Hepatocyte (in vitro differentiated cells): ENCODE measurements at regions not wholly inside any gene's neighbourhood (a gene's known extent, or its start where the extent isn't known, plus 50 kb on each side); places are given as distances from the start of the nearest gene placed in this dataset.

Experiments
- EZH2 ChIP-seq: fragments of 200-600 bp; sonication (generic); IDR thresholded peaks from 2 replicates; pipeline ENCODE4 v1.6.1; 2016; ENCODE audit warnings: antibody characterized with exemption, mild to moderate bottlenecking, borderline replicate concordance
- EZH2phosphoT487 ChIP-seq: fragments of 200-600 bp; sonication (generic); IDR thresholded peaks from one replicate; pipeline ENCODE4 v1.6.1; 2018; ENCODE audit warnings: antibody characterized with exemption, mild to moderate bottlenecking, low read depth, moderate library complexity; ENCODE audit not compliant: unreplicated experiment, severe bottlenecking
- TF ChIP-seq, protein P1 (sequence below): fragments of 200-600 bp; sonication (generic); IDR thresholded peaks from 2 replicates; pipeline ENCODE4 v1.5.1; 2016; ENCODE audit warnings: antibody characterized with exemption, mild to moderate bottlenecking; ENCODE audit not compliant: poor library complexity

DNA sequence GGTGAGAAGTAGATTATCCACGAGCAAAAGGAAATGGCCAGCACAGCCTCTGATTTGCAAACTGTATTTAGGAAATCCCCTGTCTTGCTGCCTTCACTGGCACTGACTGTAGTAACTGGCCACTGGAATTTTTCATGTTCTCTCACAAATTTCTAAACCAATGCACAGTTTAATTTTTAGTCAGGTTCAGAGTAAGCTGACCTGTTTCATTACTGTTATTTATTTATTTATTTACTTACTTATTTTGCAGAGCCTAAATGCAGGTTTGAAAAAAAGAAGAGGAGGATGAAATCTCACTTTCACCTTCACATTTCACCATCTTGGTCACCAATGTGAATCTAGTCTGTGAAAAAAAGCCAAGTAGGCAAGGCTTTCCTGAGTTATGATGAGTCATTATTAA is 291.0 kb downstream of the PLOD2 start:
- TF ChIP-seq EZH2 (no peak), EZH2phosphoT487 (no peak)
- TF ChIP-seq, protein P1, sequence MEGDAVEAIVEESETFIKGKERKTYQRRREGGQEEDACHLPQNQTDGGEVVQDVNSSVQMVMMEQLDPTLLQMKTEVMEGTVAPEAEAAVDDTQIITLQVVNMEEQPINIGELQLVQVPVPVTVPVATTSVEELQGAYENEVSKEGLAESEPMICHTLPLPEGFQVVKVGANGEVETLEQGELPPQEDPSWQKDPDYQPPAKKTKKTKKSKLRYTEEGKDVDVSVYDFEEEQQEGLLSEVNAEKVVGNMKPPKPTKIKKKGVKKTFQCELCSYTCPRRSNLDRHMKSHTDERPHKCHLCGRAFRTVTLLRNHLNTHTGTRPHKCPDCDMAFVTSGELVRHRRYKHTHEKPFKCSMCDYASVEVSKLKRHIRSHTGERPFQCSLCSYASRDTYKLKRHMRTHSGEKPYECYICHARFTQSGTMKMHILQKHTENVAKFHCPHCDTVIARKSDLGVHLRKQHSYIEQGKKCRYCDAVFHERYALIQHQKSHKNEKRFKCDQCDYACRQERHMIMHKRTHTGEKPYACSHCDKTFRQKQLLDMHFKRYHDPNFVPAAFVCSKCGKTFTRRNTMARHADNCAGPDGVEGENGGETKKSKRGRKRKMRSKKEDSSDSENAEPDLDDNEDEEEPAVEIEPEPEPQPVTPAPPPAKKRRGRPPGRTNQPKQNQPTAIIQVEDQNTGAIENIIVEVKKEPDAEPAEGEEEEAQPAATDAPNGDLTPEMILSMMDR, result no peak
